DND-41 (cell line): ENCODE measurements at regions not wholly inside any gene's neighbourhood (a gene's known extent, or its start where the extent isn't known, plus 50 kb on each side); places are given as distances from the start of the nearest gene placed in this dataset.

Experiments
- EZH2 ChIP-seq: IDR thresholded peaks from 3 replicates; pipeline ENCODE4 v1.6.1; 2012; ENCODE audit warnings: borderline replicate concordance, low read depth, mild to moderate bottlenecking, moderate library complexity, low read length, inconsistent platforms; ENCODE audit not compliant: severe bottlenecking
- TF ChIP-seq, protein P1 (sequence below): IDR thresholded peaks from 2 replicates; pipeline ENCODE4 v1.5.1; 2012; ENCODE audit warnings: borderline replicate concordance, low read length, moderate library complexity, mild to moderate bottlenecking; ENCODE audit not compliant: poor library complexity, severe bottlenecking; ENCODE audit errors: extremely low read depth

DNA sequence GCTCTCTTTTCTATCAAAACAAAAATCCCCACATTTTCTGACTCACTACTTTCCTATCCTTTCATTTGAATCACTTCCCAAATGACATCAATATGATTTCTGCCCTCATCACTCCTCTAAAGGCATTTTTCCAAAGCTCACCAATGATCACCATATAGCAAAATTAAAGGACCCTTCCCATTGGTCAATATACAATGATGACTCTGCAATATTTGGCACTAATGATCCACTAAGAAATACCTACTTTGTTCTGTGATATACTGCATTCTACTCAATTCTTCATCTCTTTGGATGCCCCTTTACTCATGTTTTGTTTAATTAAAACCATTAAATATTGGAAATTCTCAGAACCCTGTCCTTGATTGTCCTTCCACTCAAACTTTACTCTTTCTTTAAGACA is 200.3 kb upstream of the PTCHD4 start:
- TF ChIP-seq, protein P1, sequence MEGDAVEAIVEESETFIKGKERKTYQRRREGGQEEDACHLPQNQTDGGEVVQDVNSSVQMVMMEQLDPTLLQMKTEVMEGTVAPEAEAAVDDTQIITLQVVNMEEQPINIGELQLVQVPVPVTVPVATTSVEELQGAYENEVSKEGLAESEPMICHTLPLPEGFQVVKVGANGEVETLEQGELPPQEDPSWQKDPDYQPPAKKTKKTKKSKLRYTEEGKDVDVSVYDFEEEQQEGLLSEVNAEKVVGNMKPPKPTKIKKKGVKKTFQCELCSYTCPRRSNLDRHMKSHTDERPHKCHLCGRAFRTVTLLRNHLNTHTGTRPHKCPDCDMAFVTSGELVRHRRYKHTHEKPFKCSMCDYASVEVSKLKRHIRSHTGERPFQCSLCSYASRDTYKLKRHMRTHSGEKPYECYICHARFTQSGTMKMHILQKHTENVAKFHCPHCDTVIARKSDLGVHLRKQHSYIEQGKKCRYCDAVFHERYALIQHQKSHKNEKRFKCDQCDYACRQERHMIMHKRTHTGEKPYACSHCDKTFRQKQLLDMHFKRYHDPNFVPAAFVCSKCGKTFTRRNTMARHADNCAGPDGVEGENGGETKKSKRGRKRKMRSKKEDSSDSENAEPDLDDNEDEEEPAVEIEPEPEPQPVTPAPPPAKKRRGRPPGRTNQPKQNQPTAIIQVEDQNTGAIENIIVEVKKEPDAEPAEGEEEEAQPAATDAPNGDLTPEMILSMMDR = no peak
- TF ChIP-seq EZH2 = no peak
